Neural progenitor cell (in vitro differentiated cells): ENCODE measurements at regions not wholly inside any gene's neighbourhood (a gene's known extent, or its start where the extent isn't known, plus 50 kb on each side); places are given as distances from the start of the nearest gene placed in this dataset.

Experiments used
- DNase-seq: peaks from one replicate; pipeline ENCODE4 v3.0.0-alpha.2; 2016; ENCODE audit warnings: low spot score
- H2AFZ ChIP-seq: fragments of 200-600 bp; sonication (generic); replicated peaks from 2 replicates; pipeline ENCODE4 v1.6.1; 2016; ENCODE audit warnings: antibody characterized with exemption
- H3F3A ChIP-seq: fragments of 200-600 bp; sonication (generic); 2 replicates; pipeline ENCODE4 v1.6.1; 2016; ENCODE audit warnings: antibody characterized with exemption, low read depth
- H3K27ac ChIP-seq: fragments of 200-600 bp; sonication (generic); 2 replicates; pipeline ENCODE4 v1.5.1; 2016; ENCODE audit warnings: mild to moderate bottlenecking
- H3K27me3 ChIP-seq: fragments of 200-600 bp; sonication (generic); 2 replicates; pipeline ENCODE4 v1.6.1; 2016; ENCODE audit warnings: mild to moderate bottlenecking, moderate library complexity
- H3K36me3 ChIP-seq: fragments of 200-600 bp; sonication (generic); 2 replicates; pipeline ENCODE4 v1.5.1; 2016
- H3K4me1 ChIP-seq: fragments of 200-600 bp; sonication (generic); 2 replicates; pipeline ENCODE4 v1.6.1; 2016; ENCODE audit warnings: mixed run types
- H3K4me2 ChIP-seq: fragments of 200-600 bp; sonication (generic); 2 replicates; pipeline ENCODE4 v1.6.1; 2016
- H3K4me3 ChIP-seq: fragments of 200-600 bp; sonication (generic); 2 replicates; pipeline ENCODE4 v1.5.1; 2016
- H3K79me2 ChIP-seq: fragments of 200-600 bp; sonication (generic); 2 replicates; pipeline ENCODE4 v1.6.1; 2016; ENCODE audit warnings: low read depth
- H3K9ac ChIP-seq: fragments of 200-600 bp; sonication (generic); 2 replicates; pipeline ENCODE4 v1.6.1; 2016
- H3K9me3 ChIP-seq: fragments of 200-600 bp; sonication (generic); 2 replicates; pipeline ENCODE4 v1.5.1; 2016; ENCODE audit warnings: low read depth
- H4K20me1 ChIP-seq: fragments of 200-600 bp; sonication (generic); 2 replicates; pipeline ENCODE4 v1.6.1; 2016; ENCODE audit warnings: low read depth
- H3K27ac Mint-ChIP-seq: 3 replicates; pipeline ENCODE4 v1.8.0; 2021; ENCODE audit warnings: mixed read lengths
- H3K27me3 Mint-ChIP-seq: 2 replicates; pipeline ENCODE4 v1.8.0; 2022; ENCODE audit warnings: low read depth, mild to moderate bottlenecking, inconsistent platforms, moderate library complexity, mixed read lengths; ENCODE audit not compliant: insufficient read depth
- H3K36me3 Mint-ChIP-seq: 3 replicates; pipeline ENCODE4 v1.8.0; 2021; ENCODE audit warnings: mixed read lengths
- H3K4me1 Mint-ChIP-seq: 3 replicates; pipeline ENCODE4 v1.8.0; 2021; ENCODE audit warnings: mixed read lengths
- H3K4me3 Mint-ChIP-seq: 3 replicates; pipeline ENCODE4 v1.8.0; 2021; ENCODE audit warnings: mild to moderate bottlenecking, moderate library complexity, mixed read lengths
- H3K9me3 Mint-ChIP-seq: 3 replicates; pipeline ENCODE4 v1.8.0; 2020; ENCODE audit warnings: mixed read lengths
- EZH2 ChIP-seq: fragments of 200-600 bp; sonication (generic); IDR thresholded peaks from 2 replicates; pipeline ENCODE4 v1.6.1; 2017; ENCODE audit warnings: antibody characterized with exemption, mild to moderate bottlenecking, moderate library complexity
- EZH2phosphoT487 ChIP-seq: fragments of 200-600 bp; sonication (generic); IDR thresholded peaks from 2 replicates; pipeline ENCODE4 v1.6.1; 2017; ENCODE audit warnings: antibody characterized with exemption
- TF ChIP-seq, protein P1 (sequence below): fragments of 200-600 bp; sonication (generic); IDR thresholded peaks from 2 replicates; pipeline ENCODE4 v1.5.1; 2017; ENCODE audit warnings: antibody characterized with exemption, mild to moderate bottlenecking

DNA sequence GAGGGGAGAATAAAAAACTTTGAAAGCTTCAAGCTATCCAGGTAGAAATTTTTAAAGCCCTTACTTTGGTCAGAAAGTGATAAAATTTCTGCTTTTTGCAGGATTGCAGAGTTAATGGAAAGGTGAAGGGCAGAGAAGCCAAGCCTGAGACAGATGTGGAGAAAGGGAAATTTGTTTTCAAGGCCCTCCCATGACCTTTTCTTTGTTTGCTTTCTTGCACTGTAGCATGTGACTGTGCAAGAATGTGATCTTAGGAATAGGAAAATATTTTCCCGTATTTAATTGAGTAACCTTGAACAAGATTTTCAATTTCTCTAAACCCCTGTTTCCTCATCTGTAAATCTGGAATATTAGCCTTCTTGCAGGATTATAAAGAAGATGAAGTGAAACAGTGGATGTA lies 307.2 kb downstream of the PPARGC1A start:
- Histone ChIP-seq H3K4me2 (no peak overlapping the region), H3K9me3 (no peaks in the 10 kb centered on the region), H4K20me1 (no peaks in the 10 kb centered on the region), H3K27ac (no peak overlapping the region), H3F3A (no peaks in the 10 kb centered on the region), H3K9ac (no peak overlapping the region), H2AFZ (no peak overlapping the region), H3K4me3 (no peak overlapping the region), H3K36me3 (no peaks in the 10 kb centered on the region), H3K27me3 (no peaks in the 10 kb centered on the region), H3K4me1 (peaks cover 11% of the 10 kb centered on the region), H3K79me2 (no peaks in the 10 kb centered on the region)
- Mint-ChIP-seq H3K4me3 (no peak overlapping the region), H3K36me3 (no peaks in the 10 kb centered on the region), H3K27ac (no peak overlapping the region), H3K27me3 (peaks cover 2% of the 10 kb centered on the region), H3K9me3 (no peaks in the 10 kb centered on the region), H3K4me1 (peaks cover 10% of the 10 kb centered on the region)
- TF ChIP-seq, protein P1, sequence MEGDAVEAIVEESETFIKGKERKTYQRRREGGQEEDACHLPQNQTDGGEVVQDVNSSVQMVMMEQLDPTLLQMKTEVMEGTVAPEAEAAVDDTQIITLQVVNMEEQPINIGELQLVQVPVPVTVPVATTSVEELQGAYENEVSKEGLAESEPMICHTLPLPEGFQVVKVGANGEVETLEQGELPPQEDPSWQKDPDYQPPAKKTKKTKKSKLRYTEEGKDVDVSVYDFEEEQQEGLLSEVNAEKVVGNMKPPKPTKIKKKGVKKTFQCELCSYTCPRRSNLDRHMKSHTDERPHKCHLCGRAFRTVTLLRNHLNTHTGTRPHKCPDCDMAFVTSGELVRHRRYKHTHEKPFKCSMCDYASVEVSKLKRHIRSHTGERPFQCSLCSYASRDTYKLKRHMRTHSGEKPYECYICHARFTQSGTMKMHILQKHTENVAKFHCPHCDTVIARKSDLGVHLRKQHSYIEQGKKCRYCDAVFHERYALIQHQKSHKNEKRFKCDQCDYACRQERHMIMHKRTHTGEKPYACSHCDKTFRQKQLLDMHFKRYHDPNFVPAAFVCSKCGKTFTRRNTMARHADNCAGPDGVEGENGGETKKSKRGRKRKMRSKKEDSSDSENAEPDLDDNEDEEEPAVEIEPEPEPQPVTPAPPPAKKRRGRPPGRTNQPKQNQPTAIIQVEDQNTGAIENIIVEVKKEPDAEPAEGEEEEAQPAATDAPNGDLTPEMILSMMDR = no peak
- TF ChIP-seq EZH2phosphoT487 (no peak), EZH2 (no peak)
- DNase-seq = no peak

DNA sequence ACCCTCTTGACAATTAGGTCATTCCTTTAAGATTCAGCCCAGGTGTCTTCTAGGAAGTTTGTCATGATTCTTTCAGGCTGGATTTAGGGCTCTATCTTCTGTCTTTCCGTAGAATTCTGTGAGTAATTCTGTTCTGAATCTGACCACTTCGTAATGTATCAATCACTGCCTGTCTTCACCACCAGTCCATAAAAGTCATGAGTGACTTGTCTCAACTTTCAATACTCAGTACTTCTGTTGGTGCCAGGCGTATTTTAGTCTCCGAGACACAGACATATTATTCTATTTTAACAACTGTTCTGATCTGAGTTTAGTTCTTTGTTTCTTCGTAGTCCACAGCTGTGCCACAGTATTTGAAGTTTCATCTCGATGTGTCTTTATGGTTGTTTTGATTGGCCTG lies 310.7 kb downstream of the PPARGC1A start:
- no peaks in the 10 kb centered on the region for H3K27me3 ChIP-seq
- no peak overlapping the region for H3K27ac Mint-ChIP-seq
- no peak for TF ChIP-seq EZH2
- no peak for TF ChIP-seq EZH2phosphoT487
- TF ChIP-seq, protein P1 = no peak
- no peak overlapping the region for H3K4me3 Mint-ChIP-seq
- peaks cover 2% of the 10 kb centered on the region for H3K27me3 Mint-ChIP-seq
- no peaks in the 10 kb centered on the region for H3K9me3 ChIP-seq
- H4K20me1 ChIP-seq = no peaks in the 10 kb centered on the region
- no peak overlapping the region for H3K4me2 ChIP-seq
- no peak for DNase-seq
- H3K4me1 ChIP-seq = peaks cover 11% of the 10 kb centered on the region
- H3K79me2 ChIP-seq = no peaks in the 10 kb centered on the region
- no peak overlapping the region for H3K4me3 ChIP-seq
- H3K36me3 ChIP-seq = no peaks in the 10 kb centered on the region
- H3K9ac ChIP-seq = no peak overlapping the region
- H3K36me3 Mint-ChIP-seq = no peaks in the 10 kb centered on the region
- no peak overlapping the region for H3K27ac ChIP-seq
- H2AFZ ChIP-seq = no peak overlapping the region
- peaks cover 2% of the 10 kb centered on the region for H3K9me3 Mint-ChIP-seq
- no peaks in the 10 kb centered on the region for H3F3A ChIP-seq
- peaks cover 10% of the 10 kb centered on the region for H3K4me1 Mint-ChIP-seq

DNA sequence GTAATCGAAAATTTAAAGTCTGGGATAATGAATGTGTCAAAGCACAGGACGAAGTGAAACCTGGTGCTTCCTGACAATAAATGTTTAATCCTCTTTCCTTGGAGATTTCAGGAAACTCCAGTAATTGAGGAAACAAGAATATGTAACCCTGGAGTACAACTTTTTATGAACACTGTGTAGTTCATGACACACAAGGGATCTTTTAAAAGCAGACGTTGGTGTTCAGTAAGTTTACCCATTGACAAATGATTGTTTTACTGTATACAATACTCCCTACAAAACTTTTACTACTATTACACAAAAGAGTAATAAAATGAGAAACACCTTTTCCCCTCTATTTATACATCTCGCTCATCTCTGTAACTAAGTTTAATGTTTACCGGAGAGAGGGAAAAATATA lies 312.4 kb downstream of the PPARGC1A start:
- Histone ChIP-seq H2AFZ (no peak overlapping the region), H3K27ac (no peak overlapping the region), H3K4me3 (no peak overlapping the region), H3K79me2 (no peaks in the 10 kb centered on the region), H3K9me3 (no peaks in the 10 kb centered on the region), H4K20me1 (no peaks in the 10 kb centered on the region), H3K27me3 (no peaks in the 10 kb centered on the region), H3F3A (no peaks in the 10 kb centered on the region), H3K4me1 (no peaks in the 10 kb centered on the region), H3K36me3 (no peaks in the 10 kb centered on the region), H3K9ac (no peak overlapping the region), H3K4me2 (no peak overlapping the region)
- peaks cover 2% of the 10 kb centered on the region for H3K27me3 Mint-ChIP-seq
- H3K27ac Mint-ChIP-seq = no peak overlapping the region
- peaks cover 2% of the 10 kb centered on the region for H3K9me3 Mint-ChIP-seq
- H3K4me3 Mint-ChIP-seq = no peak overlapping the region
- H3K4me1 Mint-ChIP-seq = no peaks in the 10 kb centered on the region
- TF ChIP-seq EZH2phosphoT487 (no peak), EZH2 (no peak)
- TF ChIP-seq, protein P1 = no peak
- no peaks in the 10 kb centered on the region for H3K36me3 Mint-ChIP-seq
- DNase-seq = no peak
